Gastroesophageal sphincter (tissue), 3 donors: ENCODE measurements at regions not wholly inside any gene's neighbourhood (a gene's known extent, or its start where the extent isn't known, plus 50 kb on each side); places are given as distances from the start of the nearest gene placed in this dataset.

Source experiments
- CTCF ChIP-seq, 4 experiments: fragments of 200-600 bp in 2 of 4; fragments of 450-650 bp in 2 of 4; sonication (generic) in 1 of 4; IDR thresholded peaks; one replicate each; pipeline ENCODE4 v1.5.1; 2017 to 2019; ENCODE audit warnings: antibody characterized with exemption in 4 of 4, mild to moderate bottlenecking in 2 of 4, moderate library complexity in 2 of 4
- EP300 ChIP-seq: sonication (generic); formaldehyde crosslinking; IDR thresholded peaks from one replicate; pipeline ENCODE4 v1.6.1; 2017; ENCODE audit warnings: antibody characterized with exemption, mild to moderate bottlenecking

- no peak for TF ChIP-seq CTCF (IDR thresholded peaks at IDR 0.05)
- no peak for TF ChIP-seq EP300
Observed at GRCh38 chrX:75648803-75649588, 126.2 kb upstream of the ZDHHC15 start.
